ENCODE measurements at regions not wholly inside any gene's neighbourhood (a gene's known extent, or its start where the extent isn't known, plus 50 kb on each side); places are given as distances from the start of the nearest gene placed in this dataset.

DNA sequence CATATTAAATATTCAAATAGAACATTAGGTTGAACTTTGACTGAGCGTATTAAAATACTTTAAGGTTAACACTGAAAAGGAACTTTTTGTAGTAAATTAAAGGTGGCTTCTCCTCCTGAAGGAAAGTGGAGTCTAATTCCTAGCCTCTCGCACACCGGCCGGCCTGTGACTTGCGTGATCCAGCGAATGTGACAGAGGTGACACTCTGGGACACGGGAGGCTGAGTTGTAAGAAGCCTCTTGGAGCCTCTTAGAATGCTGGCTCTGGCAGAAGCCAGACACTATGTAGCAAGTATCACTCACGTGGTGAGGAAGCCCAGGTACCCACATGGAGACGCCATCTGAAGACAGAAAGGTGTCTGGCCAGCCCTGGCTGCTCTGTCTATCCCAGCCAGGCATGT lies 64.9 kb upstream of the NSMCE3 start:
- TF ChIP-seq, protein P1, sequence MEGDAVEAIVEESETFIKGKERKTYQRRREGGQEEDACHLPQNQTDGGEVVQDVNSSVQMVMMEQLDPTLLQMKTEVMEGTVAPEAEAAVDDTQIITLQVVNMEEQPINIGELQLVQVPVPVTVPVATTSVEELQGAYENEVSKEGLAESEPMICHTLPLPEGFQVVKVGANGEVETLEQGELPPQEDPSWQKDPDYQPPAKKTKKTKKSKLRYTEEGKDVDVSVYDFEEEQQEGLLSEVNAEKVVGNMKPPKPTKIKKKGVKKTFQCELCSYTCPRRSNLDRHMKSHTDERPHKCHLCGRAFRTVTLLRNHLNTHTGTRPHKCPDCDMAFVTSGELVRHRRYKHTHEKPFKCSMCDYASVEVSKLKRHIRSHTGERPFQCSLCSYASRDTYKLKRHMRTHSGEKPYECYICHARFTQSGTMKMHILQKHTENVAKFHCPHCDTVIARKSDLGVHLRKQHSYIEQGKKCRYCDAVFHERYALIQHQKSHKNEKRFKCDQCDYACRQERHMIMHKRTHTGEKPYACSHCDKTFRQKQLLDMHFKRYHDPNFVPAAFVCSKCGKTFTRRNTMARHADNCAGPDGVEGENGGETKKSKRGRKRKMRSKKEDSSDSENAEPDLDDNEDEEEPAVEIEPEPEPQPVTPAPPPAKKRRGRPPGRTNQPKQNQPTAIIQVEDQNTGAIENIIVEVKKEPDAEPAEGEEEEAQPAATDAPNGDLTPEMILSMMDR (IDR thresholded peaks at IDR 0.05) = no peak
- no peak for TF ChIP-seq POLR2A (IDR thresholded peaks at IDR 0.05)
